Colonic mucosa (tissue), 4 donors: ENCODE measurements at regions not wholly inside any gene's neighbourhood (a gene's known extent, or its start where the extent isn't known, plus 50 kb on each side); places are given as distances from the start of the nearest gene placed in this dataset.

Source experiments
- DNase-seq: peaks from one replicate; pipeline ENCODE4 v3.0.0-alpha.2; 2020
- H3K27ac ChIP-seq: fragments of 200-600 bp; one replicate; pipeline ENCODE4 v1.8.0; 2021
- H3K27me3 ChIP-seq: fragments of 200-600 bp; one replicate; pipeline ENCODE4 v1.8.0; 2021
- H3K36me3 ChIP-seq: fragments of 200-600 bp; one replicate; pipeline ENCODE4 v1.8.0; 2021
- H3K4me1 ChIP-seq: fragments of 200-600 bp; one replicate; pipeline ENCODE4 v1.8.0; 2021; ENCODE audit warnings: mild to moderate bottlenecking
- H3K4me3 ChIP-seq: fragments of 200-600 bp; one replicate; pipeline ENCODE4 v1.8.0; 2021
- H3K9ac ChIP-seq, 2 donors: one replicate each; pipeline ENCODE4 v1.7.0; 2013; ENCODE audit warnings: control low read depth in 2 of 2, low read depth in 2 of 2, low read length in 2 of 2
- H3K9me3 ChIP-seq: fragments of 200-600 bp; one replicate; pipeline ENCODE4 v1.8.0; 2021
- CTCF ChIP-seq: fragments of 200-600 bp; IDR thresholded peaks from one replicate; pipeline ENCODE4 v1.8.0; 2022; ENCODE audit warnings: antibody characterized with exemption, mild to moderate bottlenecking
- intact Hi-C: fragments of 100-400 bp; cut with DNase I; formaldehyde crosslinking; loops from one replicate; pipeline ENCODE4 v1.14.1; 2022
- donor health status: healthy.
- donor health status: DM: no; HTN: no; CAD: no.
- donor health status: DM: no; HTN: no; CAD: no.

- TF ChIP-seq CTCF, result no peak
- no peak overlapping the region for H3K4me3 ChIP-seq
- H3K36me3 ChIP-seq, result no peaks in the 10 kb centered on the region
- H3K4me1 ChIP-seq, result no peaks in the 10 kb centered on the region
- H3K9ac ChIP-seq, result no peak overlapping the region
- intact Hi-C loops, result no loop called here
- no peaks in the 10 kb centered on the region for H3K9me3 ChIP-seq
- H3K27ac ChIP-seq, result no peak overlapping the region
- no peak for DNase-seq
- H3K27me3 ChIP-seq, result no peaks in the 10 kb centered on the region
Measured at GRCh38 chr12:30364822-30365221, 330.8 kb downstream of the IPO8 start.

DNA sequence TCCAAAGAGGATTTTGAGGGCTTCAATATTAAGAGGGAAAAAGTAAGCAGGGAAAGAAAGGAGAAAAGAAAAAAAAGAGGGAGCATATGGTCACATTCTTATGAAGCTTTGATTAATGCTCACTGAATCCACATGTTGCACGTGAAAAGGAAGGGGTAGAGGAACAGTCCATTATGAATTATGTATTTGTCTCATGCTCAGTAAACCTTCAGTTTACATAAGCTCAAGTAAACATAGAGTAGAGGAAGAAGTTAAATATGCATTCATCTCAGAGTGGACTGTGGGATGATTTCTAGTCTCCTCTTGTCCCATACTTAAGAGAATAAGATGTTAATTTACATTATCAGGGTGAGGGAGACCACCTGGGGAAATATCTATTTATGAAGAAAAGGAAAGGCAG is 334.5 kb downstream of the IPO8 start:
- H3K36me3 ChIP-seq, result no peaks in the 10 kb centered on the region
- no peak for TF ChIP-seq CTCF
- H3K27ac ChIP-seq, result no peak overlapping the region
- no peak overlapping the region for H3K4me3 ChIP-seq
- H3K27me3 ChIP-seq, result no peaks in the 10 kb centered on the region
- no peaks in the 10 kb centered on the region for H3K9me3 ChIP-seq
- intact Hi-C loops, result no loop called here
- no peak for DNase-seq
- H3K4me1 ChIP-seq, result no peaks in the 10 kb centered on the region
- no peak overlapping the region for H3K9ac ChIP-seq

GRCh38 chr12:30358671-30359070 is 337.0 kb downstream of the IPO8 start:
- Histone ChIP-seq H3K9ac (no peak overlapping the region), H3K27me3 (no peaks in the 10 kb centered on the region), H3K27ac (no peak overlapping the region), H3K4me3 (no peak overlapping the region), H3K4me1 (no peaks in the 10 kb centered on the region), H3K9me3 (no peaks in the 10 kb centered on the region), H3K36me3 (no peaks in the 10 kb centered on the region)
- TF ChIP-seq CTCF, result no peak
- DNase-seq, result no peak
- intact Hi-C loops, result no loop called here

DNA sequence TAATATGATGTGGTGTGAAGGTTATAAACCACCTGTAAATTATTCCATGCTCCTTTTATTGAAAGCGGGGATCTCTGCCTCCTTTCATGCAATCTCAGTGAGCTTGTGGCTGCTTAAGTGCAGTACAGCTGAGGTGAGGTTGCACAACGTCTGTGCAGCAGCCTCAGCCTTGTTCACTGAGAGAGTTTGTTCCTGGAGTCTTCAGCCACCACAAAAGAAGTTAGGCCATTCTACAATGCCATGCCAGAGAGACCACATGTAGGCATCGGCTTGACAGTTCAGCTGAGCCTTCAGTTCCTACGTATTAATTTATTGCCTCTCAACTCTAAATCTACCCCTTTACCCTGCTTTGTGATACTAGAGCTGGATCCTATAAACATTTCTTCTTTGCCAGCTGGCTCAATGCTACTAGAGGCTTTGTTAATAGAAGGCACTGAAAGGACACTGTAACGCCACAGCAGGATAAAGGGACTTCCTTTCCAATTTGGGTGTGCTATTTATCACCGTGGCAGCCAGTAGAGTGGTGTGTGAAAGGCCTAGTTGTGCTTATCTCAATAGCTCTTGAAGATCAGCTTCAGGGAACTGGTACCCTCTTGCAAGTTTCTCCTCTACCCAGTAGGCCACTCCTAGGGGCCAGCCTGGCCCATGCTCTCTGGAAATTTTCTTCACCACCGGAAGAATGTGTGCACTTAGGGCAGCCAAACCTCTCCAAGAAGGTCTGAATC is 337.7 kb downstream of the IPO8 start:
- Histone ChIP-seq H3K9ac (no peak overlapping the region), H3K27ac (no peak overlapping the region), H3K27me3 (no peaks in the 10 kb centered on the region), H3K36me3 (no peaks in the 10 kb centered on the region), H3K4me3 (no peak overlapping the region), H3K4me1 (no peaks in the 10 kb centered on the region), H3K9me3 (no peaks in the 10 kb centered on the region)
- intact Hi-C loops, result no loop called here
- no peak for TF ChIP-seq CTCF
- DNase-seq, result no peak

GRCh38 chr12:30345744-30346471 is 349.8 kb downstream of the IPO8 start:
- no peak overlapping the region for H3K27ac ChIP-seq
- TF ChIP-seq CTCF, result no peak
- no peak overlapping the region for H3K4me3 ChIP-seq
- no peaks in the 10 kb centered on the region for H3K36me3 ChIP-seq
- H3K9me3 ChIP-seq, result no peaks in the 10 kb centered on the region
- H3K4me1 ChIP-seq, result no peaks in the 10 kb centered on the region
- intact Hi-C loops, result no loop called here
- H3K27me3 ChIP-seq, result no peaks in the 10 kb centered on the region
- no peak for DNase-seq
- no peak overlapping the region for H3K9ac ChIP-seq
